COLO829 (cell line): ENCODE measurements at regions not wholly inside any gene's neighbourhood (a gene's known extent, or its start where the extent isn't known, plus 50 kb on each side); places are given as distances from the start of the nearest gene placed in this dataset.

Source experiments
- DNase-seq: peaks from one replicate; pipeline ENCODE4 v3.0.0; 2012; ENCODE audit warnings: low spot score

DNA sequence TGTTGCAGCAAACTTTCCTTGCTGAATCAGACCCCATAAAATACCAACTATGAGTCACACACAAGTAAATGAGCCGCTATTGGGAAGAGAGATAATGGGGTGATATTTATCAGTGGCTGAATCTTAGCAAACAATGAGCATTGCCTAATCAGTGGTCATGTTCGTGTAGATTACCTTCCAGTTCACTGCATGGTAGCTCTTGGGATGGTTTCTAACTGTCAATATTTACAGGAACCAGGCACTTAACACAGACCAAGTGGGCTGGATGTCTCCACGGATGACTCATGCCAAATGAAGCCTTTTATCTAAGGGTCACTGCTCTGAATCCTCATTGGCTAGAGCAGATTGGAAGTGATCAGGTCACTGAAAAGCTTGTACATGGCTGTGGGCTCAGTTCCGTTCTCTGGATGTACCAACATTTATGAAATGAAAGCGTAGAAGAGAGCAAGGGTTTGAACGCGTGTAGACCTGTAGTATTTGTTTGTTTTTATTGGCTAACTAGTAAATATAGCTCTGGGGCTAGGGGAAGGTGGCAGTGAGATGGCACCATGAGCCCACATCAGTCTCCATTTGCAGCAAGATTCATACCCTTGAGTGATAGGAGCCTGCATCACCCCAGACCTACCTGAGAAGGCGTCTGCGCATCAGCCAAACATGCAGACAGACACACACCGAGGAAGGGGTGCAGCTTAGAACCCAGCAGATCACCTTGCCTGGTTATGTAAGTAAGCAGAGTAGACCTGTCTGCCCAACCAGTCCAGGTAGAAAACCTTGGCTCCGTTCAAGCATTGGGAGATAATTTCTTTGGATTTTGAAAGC is 153.3 kb downstream of the TOMM20 start:
- peak; percentile 76 for DNase-seq

DNA sequence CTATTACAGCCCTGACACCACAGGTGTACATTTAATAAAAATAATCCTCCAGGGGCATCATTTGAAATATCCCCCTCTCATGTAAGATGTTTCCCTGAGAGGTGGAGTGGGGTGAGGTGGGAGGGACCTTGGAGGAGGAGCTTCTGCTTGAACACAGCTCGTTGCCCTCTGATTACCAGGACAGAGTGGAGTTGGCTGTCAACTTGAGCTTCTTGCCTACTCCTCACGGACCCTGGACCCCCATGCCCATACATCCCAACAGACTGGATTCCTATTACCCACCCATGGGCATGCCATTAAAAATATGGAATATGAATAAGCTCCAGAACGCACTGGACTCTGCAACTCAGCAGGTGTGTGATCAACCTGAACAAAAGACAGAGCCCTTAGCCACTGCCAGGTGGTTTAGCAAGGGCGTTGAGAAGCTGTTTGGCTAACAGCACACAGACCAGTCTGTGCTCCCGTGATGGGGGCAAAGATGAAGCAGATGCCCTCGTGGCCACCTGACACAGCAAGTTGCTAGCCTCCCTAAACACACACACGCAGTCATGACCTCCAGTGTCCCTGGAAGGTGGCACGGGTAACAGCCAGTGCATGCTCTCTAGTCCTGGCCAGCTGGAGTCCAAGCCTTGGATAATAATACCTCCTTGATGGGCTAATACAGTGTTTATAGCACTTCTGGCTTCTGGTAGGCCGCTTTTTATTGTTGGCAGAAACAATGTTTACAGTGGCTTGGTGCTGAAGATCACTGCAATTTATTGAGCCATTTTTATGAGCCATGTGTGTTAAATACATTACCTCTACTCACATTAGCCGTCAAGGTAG is 155.0 kb downstream of the TOMM20 start:
- DNase-seq: no peak

DNA sequence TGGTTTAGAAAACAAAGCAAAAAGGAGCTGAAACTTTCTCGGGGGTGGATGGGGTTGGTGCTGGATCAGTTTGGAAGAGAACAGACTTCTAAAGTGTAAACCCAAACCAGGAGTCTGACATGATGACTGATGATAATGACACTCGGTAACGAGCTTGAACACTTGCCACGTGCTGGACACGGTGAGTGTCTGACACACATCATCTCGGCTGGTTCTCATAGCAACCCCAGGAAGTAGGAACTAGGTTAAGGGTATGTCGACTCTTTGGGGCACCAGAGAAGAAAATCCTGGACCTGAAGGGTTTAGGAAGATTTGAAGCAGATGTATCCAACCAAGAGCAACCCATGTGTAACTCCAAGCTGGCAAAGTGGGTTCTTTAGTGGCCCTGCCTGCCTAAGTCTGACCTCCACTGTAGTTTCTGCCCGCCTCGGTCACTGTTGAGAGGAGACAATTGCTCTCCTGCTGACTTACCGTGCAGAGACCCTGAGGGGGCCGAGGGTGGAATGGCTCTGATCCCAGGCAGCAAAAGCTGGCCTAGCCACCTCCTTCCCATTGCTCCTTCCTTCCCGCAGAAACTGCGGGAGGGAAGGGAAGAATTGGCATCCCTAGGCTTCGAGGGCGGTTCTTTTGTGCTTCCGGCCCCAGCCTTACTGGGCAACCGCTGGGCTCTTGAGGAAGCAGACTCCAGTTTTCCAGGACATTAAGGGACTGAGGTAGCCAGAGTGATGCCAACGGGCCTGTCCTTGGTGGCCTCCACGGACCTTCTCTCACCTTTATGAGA is 156.0 kb downstream of the TOMM20 start:
- no peak for DNase-seq

DNA sequence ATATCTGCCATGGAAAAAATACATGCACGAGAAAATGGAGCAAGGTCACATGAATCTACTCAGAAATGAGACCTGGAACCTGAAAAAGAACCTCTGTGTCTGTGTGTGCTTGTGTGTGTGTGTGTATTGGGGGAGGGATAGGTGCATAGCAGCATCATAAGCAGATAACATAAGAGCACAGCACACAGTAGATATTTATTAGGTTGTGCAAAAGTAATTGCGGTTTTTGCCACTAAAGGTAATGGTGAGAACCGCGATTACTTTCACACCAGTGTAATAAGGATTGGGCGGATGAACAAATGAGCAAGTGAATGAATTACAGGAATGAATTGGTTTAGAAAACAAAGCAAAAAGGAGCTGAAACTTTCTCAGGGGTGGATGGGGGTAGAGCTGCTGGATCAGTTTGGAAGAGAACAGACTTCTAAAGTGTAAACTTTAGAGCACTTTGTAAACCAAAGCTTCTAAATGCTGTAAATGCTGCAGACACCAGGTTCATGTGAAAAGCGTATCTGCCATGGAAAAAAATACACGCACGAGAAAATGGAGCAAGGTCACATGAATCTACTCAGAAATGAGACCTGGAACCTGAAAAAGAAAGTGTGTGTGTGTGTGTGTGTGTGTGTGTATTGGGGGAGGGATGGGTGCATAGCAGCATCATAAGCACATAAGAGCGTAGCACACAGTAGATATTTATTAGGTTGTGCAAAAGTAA is 156.9 kb downstream of the TOMM20 start:
- no peak for DNase-seq

DNA sequence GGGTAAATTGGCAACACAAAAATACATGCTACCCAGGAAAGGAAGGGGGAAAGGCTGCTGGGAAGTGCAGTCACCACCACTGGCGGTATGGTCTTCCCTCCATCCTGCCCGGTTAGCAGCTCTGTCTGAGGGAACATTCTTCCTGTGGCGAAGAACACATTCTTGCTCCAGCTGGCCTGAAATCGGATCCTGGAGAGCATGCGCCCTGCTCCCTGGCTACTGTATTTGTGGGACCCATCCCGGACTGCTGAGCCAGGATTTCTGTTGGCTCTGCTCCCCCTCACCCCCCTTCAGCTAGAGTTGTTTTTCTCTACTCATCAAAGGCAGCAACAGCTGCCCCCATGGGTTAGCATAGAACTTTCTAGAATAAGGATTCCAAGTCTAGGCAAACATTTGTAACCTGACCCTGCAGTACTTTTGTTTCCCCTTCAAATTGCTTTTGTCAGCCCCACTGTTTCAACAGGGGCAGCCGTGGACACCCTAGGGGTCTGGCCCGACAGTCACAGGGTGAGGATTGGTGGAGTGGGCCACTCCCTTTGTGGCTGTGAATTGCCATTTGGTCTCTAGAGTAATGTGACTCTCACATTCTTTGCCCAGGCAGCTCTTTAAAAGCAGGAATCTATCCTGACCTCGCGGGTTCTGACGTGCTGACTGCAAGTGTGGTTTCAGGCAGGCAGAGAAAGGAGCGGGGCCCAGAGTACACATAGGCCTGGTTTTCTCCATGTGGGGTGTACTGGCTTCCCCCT is 157.7 kb downstream of the TOMM20 start:
- DNase-seq: no peak

DNA sequence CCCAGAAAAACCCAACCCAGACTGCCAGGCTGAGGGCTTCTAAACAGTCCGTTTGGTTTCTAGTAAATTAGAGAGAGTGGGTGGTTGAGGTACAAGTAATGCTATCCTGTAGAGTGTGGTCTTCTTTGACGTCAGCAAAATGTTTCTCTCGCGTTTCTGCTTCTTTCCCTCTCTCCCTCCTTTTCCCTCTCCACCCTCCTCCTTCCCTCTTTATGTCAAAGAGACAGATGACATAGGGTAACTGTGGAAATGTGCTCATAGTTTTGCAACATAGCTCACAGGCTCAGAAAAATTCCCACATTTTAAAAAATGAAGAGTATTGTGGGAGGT is 158.3 kb downstream of the TOMM20 start:
- no peak for DNase-seq

DNA sequence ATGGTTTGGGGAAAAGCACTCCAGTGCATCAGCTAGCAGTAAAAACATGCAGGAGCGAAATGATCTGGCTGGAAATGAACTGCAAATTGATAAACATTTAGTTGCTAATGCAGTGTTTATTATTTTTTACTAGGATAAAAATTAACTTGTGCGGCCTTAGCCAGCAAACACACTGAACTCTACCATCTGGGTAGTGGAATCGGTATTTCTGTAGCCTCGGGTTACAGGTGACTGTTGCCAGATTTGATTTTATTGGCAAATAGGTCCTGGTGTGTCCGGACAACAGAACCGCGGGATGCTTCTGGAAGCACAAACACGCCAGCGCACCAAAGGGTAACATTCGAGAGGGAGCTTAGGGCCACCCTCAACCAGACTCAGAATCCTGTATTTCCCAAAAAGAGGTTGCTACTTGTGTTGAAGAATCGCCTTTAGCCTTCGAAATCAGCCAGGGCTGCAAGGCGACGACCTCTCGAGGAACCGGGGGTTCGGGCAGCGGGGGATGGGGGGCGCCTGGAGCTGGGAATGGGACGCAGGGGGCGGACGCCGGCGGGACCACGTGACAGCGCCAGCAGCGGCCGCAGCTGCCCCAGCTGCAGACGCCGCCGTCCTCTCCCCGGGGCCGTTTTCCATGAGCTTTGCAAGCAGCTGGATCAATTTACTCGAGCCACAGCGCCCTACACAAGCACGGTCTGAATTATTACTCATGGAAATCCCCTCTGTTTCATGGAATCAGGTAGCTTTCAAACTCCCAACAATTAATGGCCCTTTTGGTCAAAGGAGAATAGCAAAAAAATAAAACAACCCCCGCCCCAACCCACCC is 158.8 kb downstream of the TOMM20 start:
- DNase-seq: no peak

DNA sequence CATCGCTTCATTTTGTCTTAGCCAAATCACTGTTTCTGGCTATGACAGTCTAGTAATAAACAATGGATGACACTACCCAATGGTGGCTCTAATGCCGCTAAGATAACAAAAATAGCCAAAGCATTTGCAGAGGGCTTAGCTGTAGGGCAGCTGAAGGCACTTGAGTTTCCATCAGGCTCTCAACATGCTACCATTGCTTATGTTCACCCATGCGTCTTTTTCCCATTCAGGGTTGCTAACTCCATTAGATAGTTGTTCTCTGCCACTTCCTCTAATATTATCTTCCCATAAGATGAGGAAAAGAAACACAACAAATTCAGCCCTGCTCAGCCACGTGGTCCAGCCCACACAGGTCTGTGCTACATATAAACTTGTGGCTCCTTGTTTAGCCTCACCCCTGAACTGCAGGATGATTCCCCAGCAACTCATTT is 159.6 kb downstream of the TOMM20 start:
- DNase-seq: no peak

DNA sequence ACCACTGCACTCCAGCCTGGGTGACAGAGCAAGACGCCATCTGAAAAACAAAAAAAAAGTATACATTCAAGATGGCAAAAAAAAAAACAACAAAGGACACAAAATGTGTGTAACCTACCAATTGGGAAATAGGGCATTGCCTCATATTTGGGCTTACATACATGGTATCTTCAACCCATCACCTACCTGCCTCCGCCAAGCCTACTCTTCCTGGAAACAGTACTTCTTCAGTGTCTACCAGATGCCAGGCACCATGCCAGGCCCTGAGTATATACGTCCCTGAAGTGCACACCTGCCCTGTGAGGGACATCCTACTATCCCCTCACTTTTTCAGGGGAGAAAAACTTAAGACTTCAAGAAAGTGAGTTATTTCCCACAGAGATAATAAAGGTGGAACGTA is 160.2 kb downstream of the TOMM20 start:
- DNase-seq: no peak

DNA sequence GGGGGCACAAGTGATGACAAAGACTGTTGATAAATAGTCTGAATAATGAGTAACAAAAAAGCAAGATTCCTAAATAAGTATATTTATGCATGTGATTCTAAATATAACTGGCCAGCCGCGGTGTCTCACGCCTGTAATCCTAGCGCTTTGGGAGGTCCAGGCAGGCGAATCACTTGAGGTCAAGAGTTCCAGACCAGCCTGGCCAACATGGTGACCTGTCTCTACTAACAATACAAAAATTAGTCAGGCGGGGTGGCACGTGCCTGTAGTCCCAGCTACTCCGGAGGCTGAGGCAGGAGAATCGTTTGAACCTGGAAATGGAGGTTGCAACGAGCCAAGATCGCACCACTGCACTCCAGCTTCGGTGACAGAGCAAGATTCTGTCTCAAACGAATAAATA is 161.5 kb downstream of the TOMM20 start:
- no peak for DNase-seq

DNA sequence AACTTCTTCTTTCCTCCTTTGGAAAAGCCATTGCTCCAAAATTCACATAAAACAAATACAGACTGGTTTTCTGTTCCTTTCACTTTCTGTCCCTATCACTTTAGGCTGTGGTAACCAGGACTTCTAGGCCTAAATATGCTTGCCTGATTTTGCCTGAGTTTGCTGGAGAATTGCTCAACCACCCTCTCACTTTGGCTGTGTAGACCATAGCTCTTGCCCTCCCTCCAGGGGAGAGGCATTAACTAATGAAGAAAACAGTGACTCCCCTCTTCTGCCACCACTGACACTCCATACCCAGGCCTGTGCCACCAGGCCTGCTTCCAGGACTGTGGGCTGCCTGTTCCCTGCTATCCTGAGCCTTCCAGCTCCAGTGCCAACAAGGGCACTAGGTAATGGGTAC is 163.5 kb downstream of the TOMM20 start:
- no peak for DNase-seq

DNA sequence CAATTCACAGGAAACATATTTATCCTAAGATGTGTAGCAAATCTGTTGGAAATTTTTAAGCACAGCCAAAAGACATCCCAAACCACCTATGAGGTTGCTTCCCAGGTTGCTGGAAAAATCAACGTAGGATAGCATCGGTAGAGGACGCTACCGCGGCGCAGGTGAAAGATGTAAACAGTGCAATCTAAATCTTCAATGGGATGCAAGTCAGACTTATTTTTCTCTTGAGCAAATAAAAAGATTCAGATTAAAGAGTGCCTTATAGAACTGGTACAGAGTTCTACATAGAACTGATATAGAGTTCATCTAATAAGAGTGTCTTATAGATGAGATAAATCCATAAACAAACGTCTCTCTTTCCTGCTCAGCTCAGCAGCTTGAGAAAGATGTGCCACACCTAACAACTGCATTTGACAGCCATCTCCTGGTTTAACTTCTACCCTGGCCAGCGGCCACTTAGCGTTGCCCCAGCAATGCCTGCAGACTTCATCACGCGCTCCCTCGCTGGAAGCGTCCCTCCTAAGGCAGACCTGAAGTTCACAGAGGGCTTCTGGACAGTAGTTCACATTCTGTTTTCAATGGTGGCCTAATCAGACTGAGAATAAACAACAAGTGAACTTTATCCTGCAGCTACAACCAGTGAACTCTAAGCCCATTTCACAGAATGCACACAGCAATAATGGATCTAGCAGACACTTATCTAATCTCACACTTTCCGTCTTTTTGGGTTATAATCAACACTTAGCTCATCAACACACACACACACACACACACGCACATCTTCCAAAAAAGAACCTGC is 164.5 kb downstream of the TOMM20 start:
- no peak for DNase-seq

DNA sequence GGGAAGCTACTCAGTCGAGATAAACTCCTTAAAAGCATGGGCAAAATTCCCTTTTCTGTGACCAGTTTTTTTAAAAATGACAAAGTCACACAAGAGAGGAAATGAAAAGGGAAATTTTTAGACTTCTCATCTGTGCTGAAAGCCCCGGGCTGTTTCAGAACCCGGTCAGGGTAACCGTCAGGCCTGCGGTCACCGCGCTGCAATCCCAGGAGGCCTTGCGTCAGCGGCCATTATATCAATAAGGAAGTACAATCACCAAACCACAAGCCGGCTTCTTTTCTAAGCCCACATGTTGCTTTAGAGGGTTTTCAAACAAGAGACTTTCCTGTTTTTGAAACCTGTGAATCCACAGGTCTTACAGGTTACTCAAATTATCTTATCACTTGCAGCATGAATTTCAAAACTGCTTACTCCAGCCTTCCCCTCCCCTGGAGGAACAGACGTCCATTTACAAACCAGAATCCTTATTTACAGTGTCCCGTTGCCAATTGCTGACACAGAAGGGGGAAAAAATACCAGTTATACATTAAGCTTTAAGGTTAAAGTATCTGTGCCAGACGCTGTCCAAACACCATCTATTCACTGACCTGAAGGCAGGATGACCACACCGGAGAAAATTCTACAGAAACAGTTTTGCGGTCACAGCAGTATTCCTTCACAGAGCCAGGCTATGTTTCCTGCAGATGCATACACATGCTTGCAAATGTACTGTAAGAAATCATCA is 165.3 kb downstream of the TOMM20 start:
- no peak for DNase-seq

DNA sequence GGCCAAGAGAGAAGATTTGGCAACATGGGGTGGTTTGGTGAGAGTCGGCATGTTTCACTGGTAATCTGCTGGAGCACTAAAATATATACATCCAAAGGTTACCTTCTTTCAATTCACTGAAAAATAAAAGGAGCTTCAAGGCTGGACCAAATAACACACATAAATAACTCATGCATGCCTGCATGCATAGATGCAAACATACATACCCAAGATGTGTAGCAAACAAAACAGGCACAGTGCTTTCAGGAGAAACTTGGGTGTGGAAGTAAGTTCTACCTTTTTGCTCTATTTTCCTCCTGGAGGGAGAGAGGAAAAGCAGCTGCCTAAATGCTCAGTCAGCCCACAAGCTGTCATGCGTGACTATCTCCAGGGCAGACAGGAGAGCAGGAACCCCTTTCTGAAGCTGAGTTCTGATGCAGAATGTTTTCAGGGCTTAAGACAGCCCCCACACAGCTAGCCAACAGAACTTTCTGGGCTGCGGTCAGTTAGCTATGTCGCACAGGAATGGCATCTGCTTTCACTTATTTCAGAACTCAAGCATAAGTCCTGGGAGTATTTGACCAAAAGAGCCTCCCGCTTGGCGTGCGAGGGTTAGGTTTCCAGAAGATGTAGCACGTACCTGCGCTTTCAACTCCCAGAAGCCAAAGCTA is 166.2 kb downstream of the TOMM20 start:
- no peak for DNase-seq

DNA sequence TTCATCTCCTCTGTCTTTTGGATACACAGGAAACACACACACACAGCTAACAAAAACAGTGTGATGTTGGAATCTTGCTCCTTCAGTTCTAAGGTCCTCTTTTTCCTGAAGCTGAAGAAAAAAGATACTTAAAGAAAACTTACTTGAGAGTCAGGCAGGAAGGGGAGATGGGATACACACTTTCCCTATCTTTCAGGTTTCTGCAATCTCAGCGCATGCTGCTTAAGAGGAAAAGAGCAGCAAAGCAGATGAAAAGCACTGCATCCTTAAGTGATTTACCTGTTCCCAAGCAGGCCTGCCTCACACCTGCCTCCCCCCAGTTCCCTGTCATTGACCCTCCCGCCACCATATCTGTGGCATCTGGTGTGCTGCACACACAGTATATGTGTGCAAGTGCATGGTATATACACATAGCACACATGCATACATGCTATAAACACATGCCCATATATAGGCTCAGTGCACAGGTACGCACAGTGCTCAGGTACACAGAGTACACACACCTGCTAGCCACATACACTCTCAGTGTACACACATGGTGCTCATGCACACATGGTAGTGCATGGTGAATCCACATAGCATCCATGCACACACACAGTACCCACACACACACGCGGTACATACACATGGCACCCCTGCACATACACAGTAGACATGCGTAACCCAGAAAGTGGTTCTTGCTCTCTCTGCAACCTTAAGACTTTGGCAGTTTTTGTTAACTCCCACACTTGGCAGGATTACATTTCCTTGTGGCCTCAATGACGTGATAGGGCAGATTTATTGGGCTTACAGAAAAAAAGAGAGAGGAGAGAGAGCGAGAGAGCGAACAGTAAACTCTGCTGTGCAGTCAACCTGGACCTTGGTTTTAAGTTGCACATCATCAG is 166.9 kb downstream of the TOMM20 start:
- no peak for DNase-seq

DNA sequence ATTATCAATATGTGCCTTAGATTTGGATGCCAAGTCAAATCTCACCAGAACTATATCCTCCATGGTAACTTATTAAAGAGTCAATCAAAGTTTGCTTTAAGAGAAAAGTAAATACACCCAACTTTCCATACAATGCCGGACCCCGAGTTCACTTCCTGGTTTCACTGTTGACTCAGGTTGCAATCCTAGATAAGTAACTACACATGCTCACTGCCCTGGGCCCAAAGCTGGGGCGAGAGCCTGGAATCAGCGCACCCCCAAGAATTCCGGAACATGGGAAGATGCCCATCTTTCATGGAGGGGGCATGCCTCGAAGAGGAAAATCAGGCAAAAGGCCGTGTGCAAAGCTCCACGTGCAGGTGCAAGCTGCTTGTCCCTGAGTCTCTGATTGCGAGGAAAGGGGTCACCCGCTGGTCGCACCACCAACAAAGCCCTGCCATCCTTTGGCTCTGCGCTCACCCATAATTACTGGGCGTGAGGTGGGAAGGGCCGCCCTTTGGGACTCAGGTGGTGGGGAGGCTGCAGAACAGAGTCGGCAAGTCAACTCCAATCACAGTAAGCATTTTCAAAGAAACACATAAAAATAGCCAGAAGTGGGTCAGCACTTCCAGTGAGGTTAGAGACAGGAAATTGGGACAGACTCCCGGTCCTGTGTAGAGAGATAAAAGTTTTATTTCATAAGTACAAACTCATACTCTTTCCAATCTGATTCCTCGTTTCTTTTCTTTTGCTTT is 167.7 kb downstream of the TOMM20 start:
- DNase-seq: no peak
